Glomerular visceral epithelial cell (primary cell): ENCODE measurements at regions not wholly inside any gene's neighbourhood (a gene's known extent, or its start where the extent isn't known, plus 50 kb on each side); places are given as distances from the start of the nearest gene placed in this dataset.
"Not testable (repeated sequence)": the region's sequence is repeated elsewhere in the genome, so short reads cannot be mapped to it uniquely, and the experiment has no call there.

Source experiments
- DNase-seq: peaks from one replicate; pipeline ENCODE4 v3.0.0-alpha.2; 2016; ENCODE audit errors: extremely low spot score

DNA sequence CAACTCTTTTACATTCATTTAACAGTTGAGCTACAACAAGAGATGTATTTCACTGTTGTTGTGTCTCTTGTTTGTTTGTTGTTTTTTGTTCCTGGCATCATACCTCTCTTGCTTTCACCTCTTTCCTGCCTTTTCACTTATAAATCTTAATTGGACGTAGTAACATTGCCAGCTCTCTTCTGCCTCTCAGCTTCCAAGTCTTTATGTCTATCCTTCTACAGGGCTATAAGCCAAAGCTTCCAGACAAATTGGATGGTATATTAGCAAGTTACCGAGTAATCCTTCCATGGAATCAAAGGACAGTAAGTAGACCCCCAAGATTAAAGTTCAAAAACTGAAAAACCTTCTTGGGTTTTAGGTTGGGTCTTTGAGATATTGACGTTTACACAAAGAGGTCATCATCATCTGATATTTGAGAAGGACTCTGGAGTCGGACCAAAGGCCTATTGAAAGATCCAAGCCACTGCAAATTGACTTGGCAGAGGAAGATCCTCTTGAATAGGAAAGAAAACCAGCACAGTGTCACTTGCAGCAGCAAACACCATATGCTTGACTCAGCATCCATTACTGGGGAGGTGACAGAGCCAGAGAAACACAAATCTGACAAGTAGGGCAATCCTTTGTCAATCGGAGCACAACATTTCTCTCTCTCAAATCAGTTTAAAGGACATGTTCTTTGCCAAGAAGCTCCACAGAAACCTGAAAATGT lies 648.5 kb upstream of the NR2F2 start:
- no peak for DNase-seq

DNA sequence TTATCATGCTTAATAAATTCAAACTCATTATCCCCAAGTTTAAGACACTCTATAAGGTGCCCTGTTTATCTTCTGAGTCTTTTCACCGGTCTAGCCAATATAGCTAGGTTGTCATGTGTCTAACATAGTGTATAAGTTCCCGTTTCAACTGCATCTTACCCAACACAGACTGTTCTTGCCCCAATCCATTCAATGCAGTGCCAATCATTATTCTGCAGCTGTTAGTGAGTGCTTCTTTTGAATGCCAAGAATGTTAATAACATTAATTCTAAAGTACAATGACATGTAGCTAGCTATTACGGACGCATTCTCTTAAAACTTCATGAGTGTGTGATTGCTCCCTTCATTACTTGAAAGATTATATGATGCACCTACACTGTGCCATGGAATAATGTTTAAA lies 646.4 kb upstream of the NR2F2 start:
- DNase-seq = no peak

- peak; percentile 56 for DNase-seq
Observed at GRCh38 chr15:95684693-95685115, 645.8 kb upstream of the NR2F2 start.

DNA sequence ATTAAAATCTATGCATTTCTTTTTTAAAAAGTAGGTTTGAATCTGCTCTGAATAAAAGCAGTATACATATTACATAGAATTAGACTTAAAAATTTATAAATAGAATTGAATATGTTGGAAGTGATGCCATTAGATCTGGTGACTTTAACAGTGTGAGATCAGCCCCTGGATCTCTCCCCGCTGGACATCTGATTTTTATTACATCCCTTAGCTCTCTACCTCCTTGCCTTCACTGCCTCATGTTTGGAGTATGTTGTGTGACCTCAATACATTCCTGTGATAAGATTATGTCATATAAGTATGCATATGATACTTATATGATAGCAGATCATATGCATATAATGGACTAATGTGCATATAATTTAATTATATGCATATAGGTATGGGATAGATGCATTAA lies 643.4 kb upstream of the NR2F2 start:
- no peak for DNase-seq

DNA sequence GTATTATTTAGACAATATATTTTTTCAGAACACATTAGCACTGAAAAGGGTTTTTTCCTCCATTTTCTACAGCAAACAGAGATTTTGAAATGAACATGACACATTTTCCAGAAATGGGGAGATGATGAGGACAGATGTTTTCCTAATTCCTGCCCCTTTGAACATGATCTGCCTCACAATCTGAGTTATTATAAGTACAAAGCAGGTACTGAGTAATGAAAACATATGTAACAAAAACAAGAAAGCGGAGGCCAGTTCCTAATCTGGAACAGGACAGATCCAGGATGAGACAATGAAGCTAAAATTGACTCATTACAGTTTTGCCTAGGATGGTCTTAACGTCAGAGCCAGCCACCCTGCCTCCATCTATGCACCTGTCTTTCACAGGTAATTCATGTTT lies 642.8 kb upstream of the NR2F2 start:
- DNase-seq = no peak

DNA sequence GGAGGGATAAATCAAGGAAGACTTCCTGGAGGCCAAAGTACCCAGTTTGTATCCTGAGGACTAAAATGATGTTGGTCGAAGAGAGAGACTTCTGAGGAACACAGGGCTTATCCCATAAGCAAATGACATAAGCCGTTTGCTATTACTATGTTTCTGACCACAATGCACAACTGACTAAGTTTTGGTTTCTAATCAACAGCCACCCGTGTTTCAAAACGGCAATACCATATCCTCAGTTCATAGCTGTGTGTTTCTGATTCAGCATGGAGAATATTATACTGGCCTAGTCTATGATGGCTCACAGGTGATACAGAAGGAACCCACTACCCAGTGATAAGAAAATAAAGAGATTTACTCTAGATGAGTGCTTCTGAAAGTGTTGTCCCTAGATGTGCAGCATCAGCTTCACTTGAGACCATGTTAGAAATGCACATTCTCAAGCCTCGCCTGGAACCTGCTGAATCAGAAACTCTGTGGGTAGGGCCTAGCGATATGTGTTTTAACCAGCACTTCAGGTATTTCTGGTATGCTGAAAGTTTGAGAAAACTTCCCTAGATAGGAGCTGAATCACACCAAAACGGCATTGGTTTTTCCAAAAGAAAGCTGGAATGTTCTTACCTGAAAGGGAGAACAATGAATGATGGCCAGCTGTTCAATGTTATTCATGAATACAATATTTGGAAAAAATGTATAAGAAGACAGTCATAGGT lies 639.7 kb upstream of the NR2F2 start:
- DNase-seq = peak; percentile 2

- DNase-seq = no peak
Observed at GRCh38 chr15:95693917-95694316, 636.6 kb upstream of the NR2F2 start.

DNA sequence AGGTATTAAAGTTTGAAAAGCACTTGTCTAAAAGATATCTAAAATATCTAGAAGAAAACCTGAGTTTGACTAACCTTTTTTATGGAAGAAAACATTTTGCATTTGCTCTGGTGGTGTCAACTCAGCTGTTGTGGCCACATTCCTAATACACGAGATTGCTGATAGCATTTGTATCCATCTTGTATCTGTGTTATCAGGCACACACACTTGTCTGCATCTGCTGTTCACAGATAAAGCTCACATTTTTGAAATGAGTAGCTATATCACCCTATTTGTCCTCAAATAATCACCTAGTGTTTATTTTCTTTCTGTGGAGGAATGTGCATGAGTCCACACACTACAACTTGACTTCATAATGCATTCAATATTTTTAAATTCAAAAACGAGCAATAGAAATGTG lies 632.3 kb upstream of the NR2F2 start:
- no peak for DNase-seq

DNA sequence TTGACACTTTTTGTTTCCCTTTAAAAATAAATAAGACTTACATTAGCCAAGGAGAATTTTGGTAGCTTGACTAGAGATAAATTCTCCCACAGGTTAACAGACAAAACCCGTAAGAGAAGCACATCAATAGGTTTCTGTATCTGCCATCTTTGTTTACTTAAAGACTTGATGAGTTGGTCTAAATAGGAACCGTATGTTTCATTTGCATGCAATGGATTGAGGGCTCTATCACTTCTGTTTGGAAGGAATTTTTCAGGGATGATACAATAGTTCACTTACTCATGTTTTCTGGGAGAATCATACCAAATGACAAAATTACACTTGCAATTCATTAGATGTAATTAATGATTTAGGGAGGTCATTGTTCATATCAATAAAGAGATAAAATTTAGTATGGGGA lies 631.5 kb upstream of the NR2F2 start:
- no peak for DNase-seq

DNA sequence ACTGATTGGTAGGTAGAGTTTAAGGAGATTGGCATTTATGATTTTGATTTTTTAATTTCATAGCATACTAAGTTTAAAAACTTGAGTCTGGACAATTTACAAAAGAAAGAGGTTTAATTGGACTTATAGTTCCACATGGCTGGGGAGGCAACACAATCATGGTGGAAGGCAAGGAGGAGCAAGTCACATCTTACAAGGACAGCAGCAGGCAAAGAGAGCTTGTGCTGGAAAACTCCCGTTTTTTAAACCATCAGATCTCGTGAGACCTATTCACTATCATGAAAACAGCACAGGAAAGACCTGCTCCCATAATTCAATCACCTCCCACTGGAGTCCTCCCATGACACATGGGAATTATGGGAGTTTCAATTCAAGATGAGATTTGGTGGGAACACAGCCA lies 630.9 kb upstream of the NR2F2 start:
- DNase-seq = no peak

DNA sequence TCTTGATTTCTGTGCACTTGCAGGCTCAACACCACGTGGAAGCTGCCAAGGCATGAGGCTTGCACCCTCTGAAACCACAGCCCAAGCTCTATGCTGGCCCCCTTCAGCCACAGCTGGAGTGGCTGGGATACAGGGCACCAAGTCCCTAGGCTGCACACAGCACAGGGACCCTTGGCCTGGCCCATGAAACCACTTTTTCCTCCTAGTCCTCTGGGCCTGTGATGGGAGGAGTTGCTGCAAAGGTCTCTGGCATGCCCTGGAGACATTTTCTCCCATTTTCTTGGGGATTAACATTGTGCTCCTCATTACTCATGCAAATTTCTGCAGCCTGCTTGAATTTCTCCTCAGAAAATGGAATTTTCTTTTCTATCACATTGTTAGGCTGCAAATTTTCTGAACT lies 629.8 kb upstream of the NR2F2 start:
- not testable (repeated sequence) for DNase-seq

DNA sequence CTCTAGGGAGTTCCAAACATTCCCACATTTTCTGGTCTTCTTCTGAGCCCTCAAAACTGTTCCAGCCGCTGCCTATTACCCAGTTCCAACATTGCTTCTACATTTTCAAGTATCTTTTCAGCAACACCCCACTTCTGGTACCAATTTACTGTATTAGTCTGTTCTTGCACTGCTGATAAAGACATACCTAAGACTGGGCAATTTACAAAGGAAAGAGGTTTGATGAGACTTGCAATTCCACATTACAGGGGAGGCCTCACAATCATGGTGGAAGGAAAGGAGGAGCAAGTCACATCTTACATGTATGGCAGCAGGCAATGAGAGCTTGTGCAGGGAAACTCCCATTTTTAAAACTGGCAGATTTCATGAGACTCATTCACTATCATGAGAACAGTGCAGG lies 629.1 kb upstream of the NR2F2 start:
- no peak for DNase-seq

DNA sequence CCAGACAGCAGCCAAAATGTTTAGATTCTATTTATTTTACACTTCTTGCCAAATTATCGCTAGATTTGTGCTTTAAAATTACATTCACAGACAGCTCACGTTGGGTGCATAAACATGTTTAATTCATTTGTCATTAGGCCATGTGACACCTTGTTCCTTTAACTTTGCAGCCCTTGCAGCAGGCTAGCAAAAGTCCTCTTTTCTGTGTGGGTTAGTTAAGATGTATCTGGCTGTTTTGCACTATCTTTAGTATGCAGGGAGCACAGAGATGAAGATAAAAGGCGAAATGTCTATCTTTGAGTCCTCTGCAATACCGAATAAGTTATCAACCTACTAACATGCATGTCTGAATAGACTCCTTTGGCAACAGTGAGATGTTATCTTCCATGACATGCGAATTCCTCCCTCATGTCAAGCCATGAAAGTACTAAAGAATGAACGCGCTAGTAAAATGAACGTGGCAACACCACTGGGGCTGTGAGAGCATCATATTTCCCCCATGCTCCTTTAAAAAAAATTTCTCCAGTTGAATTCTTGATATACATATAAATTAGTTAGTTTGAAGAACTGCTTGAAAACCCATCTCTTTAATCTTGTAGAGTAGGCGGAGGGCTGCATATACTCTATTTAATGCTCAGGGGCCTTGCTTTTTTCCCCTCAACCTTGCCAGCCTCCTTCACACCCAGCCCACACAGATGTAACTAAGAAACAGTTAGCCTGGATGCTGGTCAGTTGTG lies 620.4 kb upstream of the NR2F2 start:
- no peak for DNase-seq

DNA sequence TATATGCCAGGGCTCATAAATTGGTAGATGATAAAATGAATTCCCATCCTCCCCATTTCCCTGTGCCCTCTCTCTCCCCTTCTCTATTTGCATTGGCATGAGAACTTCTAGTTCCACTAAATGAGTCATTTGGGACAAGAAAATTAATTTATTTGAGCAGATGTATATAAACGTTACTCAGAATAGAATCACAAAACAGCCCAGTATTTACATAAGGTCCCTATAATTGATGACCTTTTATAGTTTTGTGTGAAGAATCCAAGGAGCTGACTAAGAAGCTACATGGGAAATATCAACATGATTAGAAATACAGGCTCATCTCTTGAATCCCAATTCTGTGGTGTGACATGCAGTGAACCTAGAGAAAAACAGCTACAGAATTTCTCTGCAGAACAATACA lies 617.7 kb upstream of the NR2F2 start:
- DNase-seq = no peak

- DNase-seq = no peak
Observed at GRCh38 chr15:95713324-95713723, 617.2 kb upstream of the NR2F2 start.

DNA sequence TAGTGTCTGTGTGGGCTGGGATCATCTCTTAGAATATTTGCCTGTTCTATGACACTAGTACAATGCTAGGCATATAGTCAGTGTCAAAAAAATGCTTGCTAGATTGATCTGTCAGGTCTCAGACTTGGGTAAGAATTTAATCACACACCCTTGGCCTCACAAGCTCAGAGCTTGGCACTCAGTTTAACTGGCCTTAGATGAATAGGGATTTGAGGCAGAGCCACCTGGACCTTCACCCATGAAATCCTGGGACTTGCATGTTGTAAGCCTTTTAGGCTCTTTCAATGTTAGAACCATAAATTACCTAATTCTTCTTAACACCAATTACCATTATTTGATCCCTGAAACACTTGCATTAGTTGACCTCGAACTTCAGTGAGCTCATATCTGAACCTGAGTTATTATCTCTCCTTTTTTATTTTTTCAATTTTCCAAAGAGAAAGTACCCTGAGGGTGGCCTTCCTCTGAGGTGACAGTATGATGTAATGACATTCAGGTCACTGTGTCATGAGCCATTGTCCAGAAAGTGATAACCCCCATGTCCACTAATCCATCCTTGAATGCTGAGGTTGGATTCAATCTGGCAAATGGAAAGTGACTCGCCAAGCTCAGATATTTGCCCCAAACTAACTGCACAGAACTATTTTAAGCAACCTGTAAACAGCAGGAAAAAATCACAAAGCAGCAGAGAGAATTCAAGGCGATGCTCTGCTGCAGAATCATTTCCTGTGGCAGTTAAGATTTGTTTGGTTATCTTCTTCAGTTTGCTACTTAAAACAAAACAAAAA lies 615.2 kb upstream of the NR2F2 start:
- no peak for DNase-seq

GRCh38 chr15:95715906-95716656 lies 614.4 kb upstream of the NR2F2 start:
- no peak for DNase-seq

DNA sequence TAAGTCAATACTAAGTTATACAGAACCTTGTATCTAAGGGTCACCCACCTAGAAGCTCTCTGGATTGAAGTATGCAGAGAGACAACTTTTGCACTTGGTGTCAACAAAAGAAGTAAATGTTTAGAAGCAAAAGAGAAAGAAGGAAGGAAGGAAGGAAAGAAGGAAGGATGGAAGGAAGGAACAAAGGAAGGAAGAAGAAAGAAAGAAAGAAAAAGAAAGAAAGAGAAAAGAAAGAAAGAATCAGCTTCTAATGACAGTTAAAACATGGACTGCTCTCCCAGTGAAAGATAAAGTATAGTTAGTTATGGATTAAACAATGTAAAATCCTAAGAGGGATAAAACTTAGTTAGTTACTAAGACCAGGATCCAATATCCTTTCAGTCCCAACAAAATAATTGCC lies 613.8 kb upstream of the NR2F2 start:
- DNase-seq = no peak

- no peak for DNase-seq
Observed at GRCh38 chr15:95718441-95718840, 612.1 kb upstream of the NR2F2 start.

- no peak for DNase-seq
Observed at GRCh38 chr15:95724908-95725633, 605.4 kb upstream of the NR2F2 start.

DNA sequence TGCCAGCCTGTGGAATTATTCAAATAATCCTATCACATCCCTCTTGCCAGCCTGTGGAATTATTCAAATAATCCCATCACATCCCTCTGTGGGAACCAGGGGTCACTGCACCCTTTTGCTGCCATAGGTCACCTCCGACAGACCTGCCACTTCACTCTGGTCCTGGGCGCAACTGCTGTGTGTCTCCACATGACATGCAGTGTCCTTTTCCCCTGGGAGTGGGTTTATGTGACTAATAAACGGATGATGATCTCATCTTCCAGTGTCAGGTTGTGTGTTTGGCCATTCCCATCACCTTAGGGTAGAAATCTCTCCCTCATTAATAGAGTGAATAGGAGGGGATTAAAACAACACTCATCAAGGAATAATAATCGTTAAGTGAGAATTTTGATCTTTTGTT lies 603.6 kb upstream of the NR2F2 start:
- DNase-seq = no peak
